PC-9 (cell line): ENCODE measurements at regions not wholly inside any gene's neighbourhood (a gene's known extent, or its start where the extent isn't known, plus 50 kb on each side); places are given as distances from the start of the nearest gene placed in this dataset.

ENCODE experiments used
- EZH2 ChIP-seq: fragments of 200-600 bp; sonication (generic); IDR thresholded peaks from 2 replicates; pipeline ENCODE4 v1.8.0; 2017; ENCODE audit warnings: antibody characterized with exemption, low read depth
- TF ChIP-seq, protein P1 (sequence below): fragments of 200-600 bp; sonication (generic); conservative IDR thresholded peaks from 2 replicates; pipeline ENCODE4 v1.6.1; 2017; ENCODE audit warnings: mixed run types, antibody characterized with exemption, mild to moderate bottlenecking, moderate library complexity

DNA sequence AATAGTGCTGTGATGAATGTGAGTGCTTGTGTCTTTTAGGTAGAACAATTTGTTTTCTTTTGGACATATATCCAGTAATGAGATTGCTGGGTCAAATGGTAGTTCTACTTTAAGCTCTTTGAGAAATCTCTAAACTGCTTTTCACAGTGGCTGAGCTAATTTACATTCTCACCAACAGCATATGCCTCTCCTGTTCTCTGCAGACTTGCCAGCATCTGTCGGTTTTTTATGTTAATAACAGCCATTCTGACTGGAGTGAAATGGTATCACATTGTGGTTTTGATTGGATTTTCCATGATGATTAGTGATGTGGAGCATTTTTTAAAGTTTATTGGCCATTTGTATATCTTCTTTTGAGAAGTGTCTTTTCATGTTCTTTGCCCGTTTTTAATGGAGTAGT is 647.3 kb upstream of the ADAMTS5 start:
- TF ChIP-seq, protein P1, sequence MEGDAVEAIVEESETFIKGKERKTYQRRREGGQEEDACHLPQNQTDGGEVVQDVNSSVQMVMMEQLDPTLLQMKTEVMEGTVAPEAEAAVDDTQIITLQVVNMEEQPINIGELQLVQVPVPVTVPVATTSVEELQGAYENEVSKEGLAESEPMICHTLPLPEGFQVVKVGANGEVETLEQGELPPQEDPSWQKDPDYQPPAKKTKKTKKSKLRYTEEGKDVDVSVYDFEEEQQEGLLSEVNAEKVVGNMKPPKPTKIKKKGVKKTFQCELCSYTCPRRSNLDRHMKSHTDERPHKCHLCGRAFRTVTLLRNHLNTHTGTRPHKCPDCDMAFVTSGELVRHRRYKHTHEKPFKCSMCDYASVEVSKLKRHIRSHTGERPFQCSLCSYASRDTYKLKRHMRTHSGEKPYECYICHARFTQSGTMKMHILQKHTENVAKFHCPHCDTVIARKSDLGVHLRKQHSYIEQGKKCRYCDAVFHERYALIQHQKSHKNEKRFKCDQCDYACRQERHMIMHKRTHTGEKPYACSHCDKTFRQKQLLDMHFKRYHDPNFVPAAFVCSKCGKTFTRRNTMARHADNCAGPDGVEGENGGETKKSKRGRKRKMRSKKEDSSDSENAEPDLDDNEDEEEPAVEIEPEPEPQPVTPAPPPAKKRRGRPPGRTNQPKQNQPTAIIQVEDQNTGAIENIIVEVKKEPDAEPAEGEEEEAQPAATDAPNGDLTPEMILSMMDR: no peak
- no peak for TF ChIP-seq EZH2
